ENCODE measurements at regions not wholly inside any gene's neighbourhood (a gene's known extent, or its start where the extent isn't known, plus 50 kb on each side); places are given as distances from the start of the nearest gene placed in this dataset.

DNA sequence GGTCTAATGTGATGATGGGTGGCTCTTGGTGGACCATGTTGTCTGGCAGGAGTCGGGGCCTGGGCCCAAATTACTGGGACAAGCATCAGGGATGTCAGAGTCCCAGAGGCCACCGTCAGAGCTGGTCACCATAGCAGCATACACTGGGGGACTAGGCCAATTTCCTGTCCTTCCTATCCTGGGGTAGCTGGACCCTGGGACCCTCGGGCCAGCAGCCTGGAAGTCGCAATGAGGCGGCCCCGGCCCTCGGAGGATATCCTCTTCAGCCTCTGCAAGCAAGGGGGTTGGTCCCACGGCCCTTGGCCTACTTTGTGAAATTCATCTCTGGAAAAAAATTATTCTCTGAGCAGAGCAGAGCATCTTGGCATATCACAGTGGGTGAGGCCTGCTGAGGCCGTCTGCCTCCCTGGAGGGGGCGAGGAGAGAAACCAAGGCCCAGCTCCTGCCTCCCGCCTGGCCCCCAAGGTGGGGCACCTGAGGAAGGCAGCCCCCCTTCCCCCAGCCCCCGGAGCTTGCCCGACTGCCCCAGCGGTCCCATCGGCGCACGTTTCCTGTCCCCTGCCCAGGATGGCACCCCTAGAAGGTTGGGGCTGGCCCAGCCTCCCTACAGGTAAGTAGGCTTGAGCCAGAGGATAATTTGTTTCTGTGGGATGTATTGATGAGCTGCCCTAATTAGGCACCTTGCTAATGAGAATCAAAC, 135.0 kb upstream of the MYL2 start:
- Histone ChIP-seq H3K36me3 (ENCODE audit: insufficient read depth, low read length) (no peaks in the 10 kb centered on the region), H3K27me3 (ENCODE audit: insufficient read depth, low read depth, low read length) (no peaks in the 10 kb centered on the region), H2AFZ (ENCODE audit: low read depth, low read length) (no peak overlapping the region), H4K20me1 (ENCODE audit: insufficient read depth) (no peaks in the 10 kb centered on the region), H3K79me2 (replicated peaks; ENCODE audit: insufficient read depth, low read length) (no peaks in the 10 kb centered on the region), H3K9me2 (ENCODE audit: insufficient read depth, low read length) (no peaks in the 10 kb centered on the region), H3K4me3 (ENCODE audit: low read length) (no peak overlapping the region), H3K27ac (ENCODE audit: low read length) (no peak overlapping the region), H3F3A (ENCODE audit: insufficient read depth, low read length, poor library complexity, severe bottlenecking) (no peaks in the 10 kb centered on the region), H3K9ac (ENCODE audit: low read length) (no peak overlapping the region), H3K4me2 (ENCODE audit: low read length) (no peak overlapping the region), H3K9me3 (ENCODE audit: low read length) (peaks cover 3% of the 10 kb centered on the region)
- TF ChIP-seq TAF1 (IDR thresholded peaks at IDR 0.05; ENCODE audit: low read depth) = no peak

DNA sequence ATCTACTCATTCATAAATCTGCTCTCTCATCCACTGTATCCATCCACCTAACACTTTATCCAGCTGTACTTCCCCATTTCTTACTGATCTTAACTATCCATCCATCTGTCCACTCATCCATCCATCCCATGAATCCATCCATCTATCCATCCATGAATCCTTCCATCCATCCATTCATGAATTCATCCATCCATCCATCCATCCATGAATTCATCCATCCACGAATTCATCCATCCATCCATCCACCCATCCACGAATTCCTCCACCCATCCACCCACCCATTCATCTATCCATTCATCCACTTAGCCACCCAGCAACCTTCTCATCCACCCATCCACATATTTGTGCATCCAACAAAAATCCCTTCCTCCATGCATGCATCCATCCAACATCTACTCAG, 128.6 kb upstream of the MYL2 start:
- H4K20me1 ChIP-seq (ENCODE audit: insufficient read depth) = no peaks in the 10 kb centered on the region
- peaks cover 3% of the 10 kb centered on the region for H3K9me3 ChIP-seq (ENCODE audit: low read length)
- TF ChIP-seq EZH2 (IDR thresholded peaks at IDR 0.05; ENCODE audit: borderline replicate concordance, insufficient read depth, low read length, poor library complexity, severe bottlenecking) = no peak
- no peak for TF ChIP-seq POLR2AphosphoS5 (IDR thresholded peaks at IDR 0.05)
- no peak for TF ChIP-seq CTCF (IDR thresholded peaks at IDR 0.05; ENCODE audit: poor library complexity, severe bottlenecking)
- TF ChIP-seq RAD21 (conservative IDR thresholded peaks at IDR 0.05) = no peak
- TF ChIP-seq TAF1 (IDR thresholded peaks at IDR 0.05; ENCODE audit: low read depth) = no peak
- TF ChIP-seq, protein P1, sequence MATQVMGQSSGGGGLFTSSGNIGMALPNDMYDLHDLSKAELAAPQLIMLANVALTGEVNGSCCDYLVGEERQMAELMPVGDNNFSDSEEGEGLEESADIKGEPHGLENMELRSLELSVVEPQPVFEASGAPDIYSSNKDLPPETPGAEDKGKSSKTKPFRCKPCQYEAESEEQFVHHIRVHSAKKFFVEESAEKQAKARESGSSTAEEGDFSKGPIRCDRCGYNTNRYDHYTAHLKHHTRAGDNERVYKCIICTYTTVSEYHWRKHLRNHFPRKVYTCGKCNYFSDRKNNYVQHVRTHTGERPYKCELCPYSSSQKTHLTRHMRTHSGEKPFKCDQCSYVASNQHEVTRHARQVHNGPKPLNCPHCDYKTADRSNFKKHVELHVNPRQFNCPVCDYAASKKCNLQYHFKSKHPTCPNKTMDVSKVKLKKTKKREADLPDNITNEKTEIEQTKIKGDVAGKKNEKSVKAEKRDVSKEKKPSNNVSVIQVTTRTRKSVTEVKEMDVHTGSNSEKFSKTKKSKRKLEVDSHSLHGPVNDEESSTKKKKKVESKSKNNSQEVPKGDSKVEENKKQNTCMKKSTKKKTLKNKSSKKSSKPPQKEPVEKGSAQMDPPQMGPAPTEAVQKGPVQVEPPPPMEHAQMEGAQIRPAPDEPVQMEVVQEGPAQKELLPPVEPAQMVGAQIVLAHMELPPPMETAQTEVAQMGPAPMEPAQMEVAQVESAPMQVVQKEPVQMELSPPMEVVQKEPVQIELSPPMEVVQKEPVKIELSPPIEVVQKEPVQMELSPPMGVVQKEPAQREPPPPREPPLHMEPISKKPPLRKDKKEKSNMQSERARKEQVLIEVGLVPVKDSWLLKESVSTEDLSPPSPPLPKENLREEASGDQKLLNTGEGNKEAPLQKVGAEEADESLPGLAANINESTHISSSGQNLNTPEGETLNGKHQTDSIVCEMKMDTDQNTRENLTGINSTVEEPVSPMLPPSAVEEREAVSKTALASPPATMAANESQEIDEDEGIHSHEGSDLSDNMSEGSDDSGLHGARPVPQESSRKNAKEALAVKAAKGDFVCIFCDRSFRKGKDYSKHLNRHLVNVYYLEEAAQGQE (IDR thresholded peaks at IDR 0.05; ENCODE audit: borderline replicate concordance) = no peak
- TF ChIP-seq MXI1 (conservative IDR thresholded peaks at IDR 0.05; ENCODE audit: poor library complexity, severe bottlenecking) = no peak
- no peak for TF ChIP-seq SMC3 (conservative IDR thresholded peaks at IDR 0.05; ENCODE audit: poor library complexity)
- TF ChIP-seq EP300 (conservative IDR thresholded peaks at IDR 0.05; ENCODE audit: poor library complexity, severe bottlenecking) = no peak
- no peaks in the 10 kb centered on the region for H3K36me3 ChIP-seq (ENCODE audit: insufficient read depth, low read length)
- H3K27ac ChIP-seq (ENCODE audit: low read length) = no peak overlapping the region
- H3K4me3 ChIP-seq (ENCODE audit: low read length) = no peak overlapping the region
- H3K27me3 ChIP-seq (ENCODE audit: insufficient read depth, low read depth, low read length) = no peaks in the 10 kb centered on the region
- H3K9ac ChIP-seq (ENCODE audit: low read length) = no peak overlapping the region
- no peaks in the 10 kb centered on the region for H3K79me2 ChIP-seq (replicated peaks; ENCODE audit: insufficient read depth, low read length)
- no peak overlapping the region for H2AFZ ChIP-seq (ENCODE audit: low read depth, low read length)
- H3F3A ChIP-seq (ENCODE audit: insufficient read depth, low read length, poor library complexity, severe bottlenecking) = no peaks in the 10 kb centered on the region
- no peaks in the 10 kb centered on the region for H3K9me2 ChIP-seq (ENCODE audit: insufficient read depth, low read length)
- H3K4me2 ChIP-seq (ENCODE audit: low read length) = no peak overlapping the region
